Endothelial cell of umbilical vein (primary cell): ENCODE measurements at regions not wholly inside any gene's neighbourhood (a gene's known extent, or its start where the extent isn't known, plus 50 kb on each side); places are given as distances from the start of the nearest gene placed in this dataset.

Experiments used
- BruUV-seq: library from RNA; stranded (reverse); fragments of 400-500 nt; replicated peaks from 2 replicates; lab custom pipeline; 2021; lab: Mats Ljungman, UMichigan
- CTCF ChIA-PET: fragments of 300-600, 350-600 bp; sonication (Branson Sonifier 250); formaldehyde crosslinking; loops from one replicate; lab custom pipeline; 2021; ENCODE audit warnings: antibody characterized with exemption, inconsistent platforms; lab: Charles Lee
- POLR2A ChIA-PET: fragments of 300-600, 350-600 bp; sonication (Branson Sonifier 250); formaldehyde crosslinking; loops from one replicate; lab custom pipeline; 2021; ENCODE audit warnings: antibody characterized with exemption, inconsistent platforms; lab: Charles Lee
- DNase-seq: peaks from one replicate; pipeline ENCODE4 v3.0.0-alpha.2; 2011; ENCODE audit warnings: low read depth, low spot score
- FAIRE-seq: peaks from 2 replicates; lab custom pipeline; 2011; peaks lifted over from hg19 to GRCh38; lab: Jason Lieb, UNC
- H2AFZ ChIP-seq: 2 replicates; pipeline ENCODE4 v1.6.0; 2012; ENCODE audit warnings: low read depth, low read length, control low read depth, inconsistent platforms
- H3K27ac ChIP-seq: 2 replicates; pipeline ENCODE4 v1.5.1; 2011; ENCODE audit warnings: low read depth, mild to moderate bottlenecking, control low read depth, low read length, moderate library complexity; ENCODE audit not compliant: insufficient read depth
- H3K27me3 ChIP-seq, 2 experiments: 2 replicates each; pipeline versions ENCODE4 v1.6.0 to v1.6.1; 2011; ENCODE audit warnings: low read length in 2 of 2, mixed read lengths in 1 of 2; ENCODE audit not compliant: control insufficient read depth in 2 of 2, insufficient read depth in 2 of 2
- H3K36me3 ChIP-seq, 2 experiments: 2 replicates in 1 of 2; 3 replicates in 1 of 2; pipeline ENCODE4 v1.5.1; 2011; ENCODE audit warnings: low read length in 2 of 2, mild to moderate bottlenecking in 1 of 2, moderate library complexity in 1 of 2; ENCODE audit not compliant: control insufficient read depth in 2 of 2, insufficient read depth in 2 of 2; ENCODE audit errors: extremely low read depth in 1 of 2
- H3K4me1 ChIP-seq: 3 replicates; pipeline ENCODE4 v1.5.1; 2011; ENCODE audit warnings: mild to moderate bottlenecking, low read length; ENCODE audit not compliant: control insufficient read depth, insufficient read depth; ENCODE audit errors: extremely low read depth
- H3K4me2 ChIP-seq: 2 replicates; pipeline ENCODE4 v1.6.1; 2011; ENCODE audit warnings: low read length, control low read depth, mixed read lengths; ENCODE audit not compliant: insufficient read depth
- H3K4me3 ChIP-seq, 3 experiments: fragments of 200-600 bp in 1 of 3; sonication (generic), shearing (Covaris generic) in 1 of 3; replicated peaks in 1 of 3; 2 replicates each; pipeline ENCODE4 v1.5.1; 2011 to 2016; ENCODE audit warnings: control low read depth in 3 of 3, low read length in 3 of 3, mild to moderate bottlenecking in 2 of 3, inconsistent platforms in 1 of 3, low read depth in 1 of 3, moderate library complexity in 1 of 3; ENCODE audit not compliant: insufficient read depth in 1 of 3
- H3K79me2 ChIP-seq: 2 replicates; pipeline ENCODE4 v1.6.0; 2012; ENCODE audit warnings: low read length, inconsistent platforms; ENCODE audit not compliant: control insufficient read depth, insufficient read depth
- H3K9ac ChIP-seq: replicated peaks from 2 replicates; pipeline ENCODE3; 2011; ENCODE audit warnings: low read length, control low read depth; ENCODE audit not compliant: insufficient read depth; ENCODE audit errors: extremely low read depth
- H3K9me1 ChIP-seq: replicated peaks from 3 replicates; pipeline ENCODE4 v1.6.0; 2011; ENCODE audit warnings: mild to moderate bottlenecking, low read length; ENCODE audit not compliant: control insufficient read depth, insufficient read depth; ENCODE audit errors: extremely low read depth
- H3K9me3 ChIP-seq: replicated peaks from 2 replicates; pipeline ENCODE4 v1.5.1; 2012; ENCODE audit warnings: low read length, inconsistent platforms; ENCODE audit not compliant: control insufficient read depth, insufficient read depth
- H4K20me1 ChIP-seq: replicated peaks from 2 replicates; pipeline ENCODE3; 2011; ENCODE audit warnings: mild to moderate bottlenecking, low read length; ENCODE audit not compliant: control insufficient read depth, insufficient read depth; ENCODE audit errors: extremely low read depth
- EZH2 ChIP-seq: IDR thresholded peaks from 2 replicates; pipeline ENCODE4 v1.6.1; 2012; ENCODE audit warnings: borderline replicate concordance, low read depth, mild to moderate bottlenecking, moderate library complexity, low read length, inconsistent platforms; ENCODE audit not compliant: severe bottlenecking
- FOS ChIP-seq: IDR thresholded peaks from 2 replicates; pipeline ENCODE4 v1.6.1; 2011; ENCODE audit warnings: mild to moderate bottlenecking, low read length, moderate library complexity, borderline replicate concordance; ENCODE audit not compliant: insufficient read depth
- GATA2 ChIP-seq: IDR thresholded peaks from 2 replicates; pipeline ENCODE4 v1.7.0; 2011; ENCODE audit warnings: low read depth, mild to moderate bottlenecking, moderate library complexity, mixed read lengths, low read length; ENCODE audit not compliant: insufficient read length, insufficient read depth
- JUN ChIP-seq: IDR thresholded peaks from 2 replicates; pipeline ENCODE4 v1.6.1; 2011; ENCODE audit warnings: borderline replicate concordance, low read depth; ENCODE audit not compliant: insufficient read length, insufficient read depth
- MAX ChIP-seq: IDR thresholded peaks from 2 replicates; pipeline ENCODE4 v1.6.1; 2011; ENCODE audit not compliant: insufficient read depth, insufficient read length
- MYC ChIP-seq: IDR thresholded peaks from one replicate; pipeline ENCODE4 v1.6.1; 2011; ENCODE audit warnings: mild to moderate bottlenecking, low read depth, low read length
- POLR2A ChIP-seq: IDR thresholded peaks from 2 replicates; pipeline ENCODE4 v1.6.1; 2012; ENCODE audit warnings: low read depth, mild to moderate bottlenecking, control low read depth, low read length
- POLR2AphosphoS5 ChIP-seq: IDR thresholded peaks from 2 replicates; pipeline ENCODE4 v1.6.1; 2012; ENCODE audit warnings: low read depth, mild to moderate bottlenecking, control low read depth, low read length, moderate library complexity; ENCODE audit not compliant: insufficient read depth
- dilution Hi-C: fragments of 300-500 bp; cut with MboI; formaldehyde crosslinking; loops from one replicate; pipeline ENCODE4 v1.15.0; 2019; ENCODE audit warnings: low sequenced_read_pairs; ENCODE audit not compliant: extremely low pct_ligation_motif_present
- intact Hi-C: fragments of 100-400 bp; cut with micrococcal nuclease; formaldehyde crosslinking; loops from one replicate; pipeline ENCODE4 v1.10.0; 2022
- TF ChIP-seq, protein P1 (sequence below), 2 donors: IDR thresholded peaks; 1 replicate in 1 of 2; 2 replicates in 1 of 2; pipeline ENCODE4 v1.5.1; 2011; ENCODE audit warnings: low read length in 2 of 2, mild to moderate bottlenecking in 2 of 2, moderate library complexity in 2 of 2, control low read depth in 1 of 2, inconsistent platforms in 1 of 2, low read depth in 1 of 2; ENCODE audit not compliant: insufficient read depth in 1 of 2; ENCODE audit errors: extremely low read depth in 1 of 2

DNA sequence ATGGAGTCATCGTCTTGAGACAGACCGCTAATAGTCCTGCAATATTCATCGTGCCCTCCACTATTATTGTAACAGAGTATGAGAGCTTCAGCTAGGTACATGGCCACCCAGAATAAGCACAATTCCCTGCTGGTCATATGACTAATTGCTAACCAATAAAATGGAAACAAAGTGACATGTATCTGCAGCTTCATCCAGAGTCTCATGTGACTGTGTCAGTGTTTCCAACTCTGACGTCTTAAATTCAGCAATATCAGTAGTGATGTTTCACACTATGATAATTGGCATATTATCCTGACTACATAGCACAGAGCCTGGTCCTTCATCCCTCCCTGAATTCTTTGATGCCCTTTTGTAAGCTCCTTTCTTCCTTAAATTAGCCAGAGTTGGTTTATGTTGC, 167.4 kb downstream of the RPS29 start:
- Histone ChIP-seq H3K27ac (no peak overlapping the region), H3K79me2 (no peaks in the 10 kb centered on the region), H2AFZ (no peak overlapping the region), H3K4me2 (no peak overlapping the region), H3K4me1 (no peaks in the 10 kb centered on the region), H4K20me1 (no peaks in the 10 kb centered on the region), H3K9me1 (no peaks in the 10 kb centered on the region), H3K9me3 (no peaks in the 10 kb centered on the region), H3K9ac (no peak overlapping the region), H3K4me3 (no peak overlapping the region), H3K36me3 (no peaks in the 10 kb centered on the region), H3K27me3 (peaks cover 0 to 3% of the 10 kb centered on the region in 2 experiments)
- ChIA-PET POLR2A (no interaction called here), CTCF (no interaction called here)
- DNase-seq (no peak), FAIRE-seq (no peak)
- intact Hi-C loops = no loop called here
- no TSS peak for BruUV-seq
- no peak for TF ChIP-seq POLR2A
- TF ChIP-seq MAX = no peak
- TF ChIP-seq GATA2 = no peak
- TF ChIP-seq MYC = no peak
- no peak for TF ChIP-seq EZH2
- no peak for TF ChIP-seq JUN
- dilution Hi-C loops = no loop called here

DNA sequence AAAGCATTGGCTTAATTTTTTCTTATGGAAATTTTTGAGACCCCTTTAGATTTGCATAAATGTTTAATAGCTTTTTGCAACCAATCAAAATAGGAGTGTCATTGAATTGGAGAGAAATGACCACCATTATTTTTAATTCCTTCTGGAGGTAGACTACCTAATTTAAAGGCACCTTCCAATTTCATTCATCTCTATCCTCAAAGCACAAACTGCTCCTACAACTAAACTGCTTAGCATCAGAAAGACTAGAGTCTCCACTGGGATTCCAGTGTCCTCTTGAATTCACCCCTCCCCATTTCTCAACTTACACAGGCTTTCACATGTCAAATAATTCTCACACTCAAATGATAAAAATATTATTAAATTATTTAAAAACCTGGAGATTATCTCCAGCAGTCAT, 168.4 kb downstream of the RPS29 start:
- TF ChIP-seq POLR2A (no peak), EZH2 (no peak), JUN (no peak), GATA2 (no peak), POLR2AphosphoS5 (no peak), FOS (no peak), MYC (no peak), MAX (no peak)
- TF ChIP-seq, protein P1, sequence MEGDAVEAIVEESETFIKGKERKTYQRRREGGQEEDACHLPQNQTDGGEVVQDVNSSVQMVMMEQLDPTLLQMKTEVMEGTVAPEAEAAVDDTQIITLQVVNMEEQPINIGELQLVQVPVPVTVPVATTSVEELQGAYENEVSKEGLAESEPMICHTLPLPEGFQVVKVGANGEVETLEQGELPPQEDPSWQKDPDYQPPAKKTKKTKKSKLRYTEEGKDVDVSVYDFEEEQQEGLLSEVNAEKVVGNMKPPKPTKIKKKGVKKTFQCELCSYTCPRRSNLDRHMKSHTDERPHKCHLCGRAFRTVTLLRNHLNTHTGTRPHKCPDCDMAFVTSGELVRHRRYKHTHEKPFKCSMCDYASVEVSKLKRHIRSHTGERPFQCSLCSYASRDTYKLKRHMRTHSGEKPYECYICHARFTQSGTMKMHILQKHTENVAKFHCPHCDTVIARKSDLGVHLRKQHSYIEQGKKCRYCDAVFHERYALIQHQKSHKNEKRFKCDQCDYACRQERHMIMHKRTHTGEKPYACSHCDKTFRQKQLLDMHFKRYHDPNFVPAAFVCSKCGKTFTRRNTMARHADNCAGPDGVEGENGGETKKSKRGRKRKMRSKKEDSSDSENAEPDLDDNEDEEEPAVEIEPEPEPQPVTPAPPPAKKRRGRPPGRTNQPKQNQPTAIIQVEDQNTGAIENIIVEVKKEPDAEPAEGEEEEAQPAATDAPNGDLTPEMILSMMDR (IDR thresholded peaks at IDR 0.05; ENCODE audit: extremely low read depth in 1 of 2, insufficient read depth in 1 of 2, low read depth in 1 of 2, low read length in 2 of 2) = no peak
- BruUV-seq = no TSS peak
- DNase-seq (no peak), FAIRE-seq (no peak)
- no peak overlapping the region for H3K9ac ChIP-seq
- dilution Hi-C loops = no loop called here
- no peaks in the 10 kb centered on the region for H3K36me3 ChIP-seq
- H3K4me1 ChIP-seq = no peaks in the 10 kb centered on the region
- no peaks in the 10 kb centered on the region for H4K20me1 ChIP-seq
- no peaks in the 10 kb centered on the region for H3K79me2 ChIP-seq
- no peak overlapping the region for H3K4me2 ChIP-seq
- no peak overlapping the region for H2AFZ ChIP-seq
- no peaks in the 10 kb centered on the region for H3K9me1 ChIP-seq
- ChIA-PET POLR2A (no interaction called here), CTCF (no interaction called here)
- intact Hi-C loops = no loop called here
- no peak overlapping the region for H3K4me3 ChIP-seq
- peaks cover 0 to 3% of the 10 kb centered on the region in 2 experiments for H3K27me3 ChIP-seq
- no peaks in the 10 kb centered on the region for H3K9me3 ChIP-seq
- no peak overlapping the region for H3K27ac ChIP-seq
